Natural killer cell (primary cell): ENCODE measurements at regions not wholly inside any gene's neighbourhood (a gene's known extent, or its start where the extent isn't known, plus 50 kb on each side); places are given as distances from the start of the nearest gene placed in this dataset.

Source experiments
- ATAC-seq, 3 donors: fragments of 150-1000 bp in 2 of 3; fragments of 200-7000 bp in 1 of 3; cut with Tn5 transposase; 1 replicate in 1 of 3; 2 replicates in 2 of 3; pipeline ENCODE4 v1.10.0; 2021; ENCODE audit warnings: mild to moderate bottlenecking in 2 of 3, moderate library complexity in 2 of 3
- DNase-seq, 2 donors: peaks; one replicate each; pipeline versions ENCODE4 v3.0.0 to v3.0.0-alpha.2; 2013 to 2021; ENCODE audit warnings: mixed read lengths in 1 of 2
- H3K27ac ChIP-seq: one replicate; pipeline ENCODE4 v1.5.1; 2013; ENCODE audit warnings: mild to moderate bottlenecking, low read length
- H3K27me3 ChIP-seq: one replicate; pipeline ENCODE4 v1.6.1; 2013; ENCODE audit warnings: low read length; ENCODE audit not compliant: control insufficient read depth, insufficient read depth
- H3K36me3 ChIP-seq: one replicate; pipeline ENCODE4 v1.6.1; 2013; ENCODE audit warnings: low read length; ENCODE audit not compliant: control insufficient read depth, insufficient read depth
- H3K4me1 ChIP-seq: one replicate; pipeline ENCODE4 v1.6.1; 2013; ENCODE audit warnings: low read length; ENCODE audit not compliant: control insufficient read depth, insufficient read depth
- H3K4me3 ChIP-seq: one replicate; pipeline ENCODE4 v1.5.1; 2013; ENCODE audit warnings: low read length
- H3K9me3 ChIP-seq: one replicate; pipeline ENCODE4 v1.6.1; 2013; ENCODE audit warnings: low read length; ENCODE audit not compliant: control insufficient read depth, insufficient read depth
- H3K27ac Mint-ChIP-seq, 2 donors: one replicate each; pipeline ENCODE4 v1.8.0; 2022; ENCODE audit warnings: mild to moderate bottlenecking in 2 of 2, mixed read lengths in 2 of 2, moderate library complexity in 1 of 2
- H3K27me3 Mint-ChIP-seq, 2 donors: one replicate each; pipeline ENCODE4 v1.8.0; 2022; ENCODE audit warnings: low read depth in 2 of 2, mixed read lengths in 2 of 2
- H3K36me3 Mint-ChIP-seq: one replicate; pipeline ENCODE4 v1.8.0; 2022; ENCODE audit warnings: mixed read lengths
- H3K4me1 Mint-ChIP-seq, 2 donors: one replicate each; pipeline ENCODE4 v1.8.0; 2022; ENCODE audit warnings: mixed read lengths in 2 of 2
- H3K4me3 Mint-ChIP-seq: one replicate; pipeline ENCODE4 v1.8.0; 2022; ENCODE audit warnings: mild to moderate bottlenecking, moderate library complexity, mixed read lengths
- H3K9me3 Mint-ChIP-seq, 2 donors: one replicate each; pipeline ENCODE4 v1.8.0; 2022; ENCODE audit warnings: mixed read lengths in 2 of 2
- WGBS: methylation state at CpG from one replicate; pipeline ENCODE4 v1.1.7; 2013; ENCODE audit warnings: missing lambda C conversion rate; ENCODE audit not compliant: insufficient coverage; 5-methylcytosine and 5-hydroxymethylcytosine counted together
- intact Hi-C: fragments of 100-400 bp; cut with micrococcal nuclease; formaldehyde crosslinking; loops from one replicate; pipeline ENCODE4 v1.14.2; 2022
- TF ChIP-seq, protein P1 (sequence below): fragments of 200-600 bp; IDR thresholded peaks from one replicate; pipeline ENCODE4 v1.8.0; 2022; ENCODE audit warnings: antibody characterized with exemption

DNA sequence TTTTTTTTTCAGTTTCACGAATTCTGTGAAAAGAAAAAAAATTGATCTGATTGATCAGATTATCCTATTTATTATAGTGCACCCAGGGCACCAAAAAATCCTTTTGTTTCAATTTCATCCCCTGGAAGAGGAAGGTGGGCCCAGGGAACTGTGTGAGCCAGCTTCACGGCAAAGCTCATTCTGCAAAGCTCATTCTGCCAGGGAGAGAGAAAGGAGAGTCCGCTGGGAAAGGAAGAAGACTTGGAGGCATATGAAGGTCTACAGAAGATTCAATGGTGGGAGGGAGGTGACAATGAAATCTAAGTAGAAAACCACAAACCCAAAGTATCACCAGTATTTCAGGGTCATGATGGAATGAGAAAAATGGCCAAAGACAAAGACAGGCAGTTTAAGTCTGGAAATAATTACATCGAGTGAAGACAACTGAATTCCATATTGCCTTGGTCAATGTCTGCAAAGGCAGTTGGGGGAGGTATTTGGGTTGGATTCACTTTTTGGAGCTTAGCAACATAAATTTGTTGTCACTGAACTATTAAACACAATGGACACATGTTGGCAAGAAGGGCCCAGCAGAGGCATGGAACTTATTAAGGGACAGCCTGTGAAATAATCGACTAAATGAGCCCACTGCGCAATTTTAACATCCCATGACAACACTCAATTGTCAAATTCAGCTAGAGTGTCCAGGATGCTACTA, 587.8 kb upstream of the MKI67 start:
- ATAC-seq, result no peak
- Histone ChIP-seq H3K36me3 (no peaks in the 10 kb centered on the region), H3K27ac (no peak overlapping the region), H3K4me1 (no peaks in the 10 kb centered on the region), H3K9me3 (no peaks in the 10 kb centered on the region), H3K27me3 (no peaks in the 10 kb centered on the region), H3K4me3 (no peak overlapping the region)
- intact Hi-C loops, result no loop called here
- H3K27me3 Mint-ChIP-seq, result peaks cover 10 to 26% of the 10 kb centered on the region in 2 donors
- TF ChIP-seq, protein P1, sequence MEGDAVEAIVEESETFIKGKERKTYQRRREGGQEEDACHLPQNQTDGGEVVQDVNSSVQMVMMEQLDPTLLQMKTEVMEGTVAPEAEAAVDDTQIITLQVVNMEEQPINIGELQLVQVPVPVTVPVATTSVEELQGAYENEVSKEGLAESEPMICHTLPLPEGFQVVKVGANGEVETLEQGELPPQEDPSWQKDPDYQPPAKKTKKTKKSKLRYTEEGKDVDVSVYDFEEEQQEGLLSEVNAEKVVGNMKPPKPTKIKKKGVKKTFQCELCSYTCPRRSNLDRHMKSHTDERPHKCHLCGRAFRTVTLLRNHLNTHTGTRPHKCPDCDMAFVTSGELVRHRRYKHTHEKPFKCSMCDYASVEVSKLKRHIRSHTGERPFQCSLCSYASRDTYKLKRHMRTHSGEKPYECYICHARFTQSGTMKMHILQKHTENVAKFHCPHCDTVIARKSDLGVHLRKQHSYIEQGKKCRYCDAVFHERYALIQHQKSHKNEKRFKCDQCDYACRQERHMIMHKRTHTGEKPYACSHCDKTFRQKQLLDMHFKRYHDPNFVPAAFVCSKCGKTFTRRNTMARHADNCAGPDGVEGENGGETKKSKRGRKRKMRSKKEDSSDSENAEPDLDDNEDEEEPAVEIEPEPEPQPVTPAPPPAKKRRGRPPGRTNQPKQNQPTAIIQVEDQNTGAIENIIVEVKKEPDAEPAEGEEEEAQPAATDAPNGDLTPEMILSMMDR, result no peak
- H3K9me3 Mint-ChIP-seq, result no peaks in the 10 kb centered on the region
- no peak overlapping the region for H3K4me3 Mint-ChIP-seq
- 94% methylated on average over 5 of the region's 6 CpGs for WGBS
- H3K27ac Mint-ChIP-seq, result no peak overlapping the region
- H3K4me1 Mint-ChIP-seq, result no peaks in the 10 kb centered on the region
- no peaks in the 10 kb centered on the region for H3K36me3 Mint-ChIP-seq
- no peak for DNase-seq

DNA sequence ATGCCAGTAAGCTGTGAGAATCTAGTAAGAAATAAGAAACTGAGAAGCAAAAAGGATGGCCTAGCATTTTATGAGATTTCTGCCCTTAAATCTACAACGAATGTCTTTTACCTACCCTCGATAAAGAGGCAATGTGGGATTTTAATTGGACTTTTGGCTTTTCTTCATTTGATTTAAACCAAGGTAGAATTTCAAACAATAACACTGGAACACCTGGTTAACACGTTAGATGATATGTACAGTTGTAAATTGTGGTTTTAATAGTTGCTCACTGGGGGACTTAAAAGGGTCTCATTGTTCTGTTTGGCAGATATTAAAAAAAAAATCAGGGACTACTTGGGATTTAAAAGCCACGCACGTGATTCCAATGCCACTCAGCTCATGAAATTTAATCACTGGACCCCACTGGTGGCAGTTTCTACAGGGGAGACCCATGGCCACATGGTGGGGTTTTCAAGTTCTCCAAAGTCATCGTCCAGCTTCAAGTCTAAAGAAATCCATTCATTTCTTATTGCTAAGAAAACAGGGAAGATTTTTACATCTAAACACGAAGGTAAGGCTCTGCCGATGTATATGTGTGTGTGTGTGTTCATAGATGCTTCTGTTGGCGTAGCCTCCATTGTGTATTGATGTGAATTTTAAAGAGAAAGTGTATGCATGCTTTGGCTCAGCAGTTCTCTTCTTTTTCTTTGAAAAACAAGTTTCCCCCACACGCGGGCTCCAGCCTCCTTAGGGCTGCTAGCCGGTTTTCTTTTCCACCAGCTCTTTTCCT, 588.6 kb upstream of the MKI67 start:
- Mint-ChIP-seq H3K27ac (no peak overlapping the region), H3K36me3 (no peaks in the 10 kb centered on the region), H3K4me1 (no peaks in the 10 kb centered on the region), H3K4me3 (no peak overlapping the region), H3K9me3 (no peaks in the 10 kb centered on the region), H3K27me3 (peaks cover 10 to 18% of the 10 kb centered on the region in 2 donors)
- TF ChIP-seq, protein P1, result no peak
- no peaks in the 10 kb centered on the region for H3K9me3 ChIP-seq
- intact Hi-C loops, result no loop called here
- ATAC-seq, result no peak
- H3K36me3 ChIP-seq, result no peaks in the 10 kb centered on the region
- no peaks in the 10 kb centered on the region for H3K27me3 ChIP-seq
- H3K27ac ChIP-seq, result no peak overlapping the region
- no peak for DNase-seq
- H3K4me3 ChIP-seq, result no peak overlapping the region
- no peaks in the 10 kb centered on the region for H3K4me1 ChIP-seq
- WGBS, result 86% methylated on average over 10 of the region's 12 CpGs

DNA sequence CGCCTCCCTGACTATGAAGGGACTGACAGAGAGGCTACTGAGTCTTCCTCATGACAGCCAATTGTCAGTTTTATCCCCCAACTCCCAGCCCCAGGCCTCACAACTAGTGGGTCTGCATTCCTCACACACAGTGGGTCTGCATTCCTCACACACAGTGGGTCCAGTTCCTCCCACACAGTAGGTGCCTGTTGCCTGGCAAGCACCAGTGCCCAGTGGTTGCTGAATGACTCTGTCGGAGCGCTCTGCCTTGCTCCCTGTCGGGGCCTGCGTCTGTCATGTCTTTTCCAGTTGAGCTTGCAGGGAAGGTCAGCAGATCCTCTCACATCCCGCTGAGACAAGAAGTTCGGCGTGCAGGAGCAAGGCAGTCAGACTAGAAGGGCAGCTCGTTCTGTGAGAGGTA, 590.0 kb upstream of the MKI67 start:
- no peaks in the 10 kb centered on the region for H3K36me3 Mint-ChIP-seq
- intact Hi-C loops, result no loop called here

More for the DNA sequence above, 590.0 kb upstream of the MKI67 start:
- H3K4me3 Mint-ChIP-seq, result no peak overlapping the region
- H3K27ac ChIP-seq, result no peak overlapping the region
- H3K27me3 Mint-ChIP-seq, result peaks cover 8 to 23% of the 10 kb centered on the region in 2 donors
- 87% methylated on average over 9 of the region's 9 CpGs for WGBS
- no peaks in the 10 kb centered on the region for H3K4me1 Mint-ChIP-seq
- H3K4me1 ChIP-seq, result no peaks in the 10 kb centered on the region
- H3K9me3 ChIP-seq, result no peaks in the 10 kb centered on the region
- ATAC-seq (no peak), DNase-seq (no peak)
- no peaks in the 10 kb centered on the region for H3K9me3 Mint-ChIP-seq
- no peaks in the 10 kb centered on the region for H3K27me3 ChIP-seq
- no peak overlapping the region for H3K4me3 ChIP-seq
- H3K36me3 ChIP-seq, result no peaks in the 10 kb centered on the region
- TF ChIP-seq, protein P1, result no peak
- H3K27ac Mint-ChIP-seq, result no peak overlapping the region
